ENCODE measurements at regions not wholly inside any gene's neighbourhood (a gene's known extent, or its start where the extent isn't known, plus 50 kb on each side); places are given as distances from the start of the nearest gene placed in this dataset.

DNA sequence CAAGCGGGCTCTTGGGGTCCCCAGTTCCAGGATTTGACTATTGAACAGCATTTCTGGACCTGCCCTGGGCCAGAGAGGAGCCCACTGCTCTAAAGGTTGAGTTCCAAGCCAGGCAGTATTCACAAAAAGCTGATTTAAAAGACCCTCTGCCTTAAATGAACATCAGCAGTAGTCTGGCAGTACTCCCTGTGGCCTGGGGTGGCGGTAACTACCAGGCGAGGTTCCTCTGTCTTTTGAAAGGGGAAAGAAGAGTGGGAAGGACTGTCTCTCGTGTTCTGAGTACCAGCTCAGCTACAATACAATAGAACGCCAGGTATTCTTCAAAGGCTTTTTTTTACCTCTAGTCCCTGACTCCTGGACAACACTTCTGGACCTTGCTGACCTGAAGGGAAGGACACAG lies 456.4 kb upstream of the TEX13C start:
- DNase-seq = peak; percentile 24
- Histone ChIP-seq H3K4me1 (no peaks in the 10 kb centered on the region), H3K36me3 (no peaks in the 10 kb centered on the region), H3K27me3 (replicated peaks in 1 of 7) (no peaks in the 10 kb centered on the region), H3K4me3 (no peak overlapping the region), H3K27ac (no peak overlapping the region), H3K9me3 (peaks cover 0 to 35% (median 2%) of the 10 kb centered on the region in 8 donors)
- intact Hi-C loops (cut with DNase I; ENCODE audit: low total_unique reads) = no loop called here
- WGBS, 5 donors = 44 to 91% (median 85%) methylated on average over 5 of the region's 5 CpGs
- TF ChIP-seq POLR2AphosphoS5 (IDR thresholded peaks at IDR 0.05) (no peak), POLR2A (IDR thresholded peaks at IDR 0.05) (no peak)
- TF ChIP-seq, protein P1, sequence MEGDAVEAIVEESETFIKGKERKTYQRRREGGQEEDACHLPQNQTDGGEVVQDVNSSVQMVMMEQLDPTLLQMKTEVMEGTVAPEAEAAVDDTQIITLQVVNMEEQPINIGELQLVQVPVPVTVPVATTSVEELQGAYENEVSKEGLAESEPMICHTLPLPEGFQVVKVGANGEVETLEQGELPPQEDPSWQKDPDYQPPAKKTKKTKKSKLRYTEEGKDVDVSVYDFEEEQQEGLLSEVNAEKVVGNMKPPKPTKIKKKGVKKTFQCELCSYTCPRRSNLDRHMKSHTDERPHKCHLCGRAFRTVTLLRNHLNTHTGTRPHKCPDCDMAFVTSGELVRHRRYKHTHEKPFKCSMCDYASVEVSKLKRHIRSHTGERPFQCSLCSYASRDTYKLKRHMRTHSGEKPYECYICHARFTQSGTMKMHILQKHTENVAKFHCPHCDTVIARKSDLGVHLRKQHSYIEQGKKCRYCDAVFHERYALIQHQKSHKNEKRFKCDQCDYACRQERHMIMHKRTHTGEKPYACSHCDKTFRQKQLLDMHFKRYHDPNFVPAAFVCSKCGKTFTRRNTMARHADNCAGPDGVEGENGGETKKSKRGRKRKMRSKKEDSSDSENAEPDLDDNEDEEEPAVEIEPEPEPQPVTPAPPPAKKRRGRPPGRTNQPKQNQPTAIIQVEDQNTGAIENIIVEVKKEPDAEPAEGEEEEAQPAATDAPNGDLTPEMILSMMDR (IDR thresholded peaks at IDR 0.05 in 8 of 11, conservative IDR thresholded peaks at IDR 0.05 in 3 of 11) = no peak

DNA sequence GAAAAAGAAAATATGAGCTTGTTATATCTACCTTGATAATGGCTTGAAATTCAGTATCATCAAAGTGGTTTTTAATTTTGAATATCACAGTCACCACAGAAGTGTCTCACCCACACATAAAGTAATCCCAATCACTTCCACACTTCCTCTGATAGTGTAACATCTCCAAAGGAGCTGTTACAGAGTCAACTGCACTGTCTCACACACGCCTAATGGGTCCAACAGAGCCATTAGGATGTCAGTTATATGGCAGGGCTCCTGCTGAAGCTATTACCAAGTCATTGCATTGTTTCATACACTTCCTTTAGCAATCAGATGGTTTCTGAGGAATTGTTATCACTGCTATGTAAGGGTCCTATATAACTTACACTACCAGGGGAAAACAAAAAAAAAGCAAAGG lies 432.1 kb upstream of the TEX13C start:
- no peaks in the 10 kb centered on the region for H3K9me3 ChIP-seq

DNA sequence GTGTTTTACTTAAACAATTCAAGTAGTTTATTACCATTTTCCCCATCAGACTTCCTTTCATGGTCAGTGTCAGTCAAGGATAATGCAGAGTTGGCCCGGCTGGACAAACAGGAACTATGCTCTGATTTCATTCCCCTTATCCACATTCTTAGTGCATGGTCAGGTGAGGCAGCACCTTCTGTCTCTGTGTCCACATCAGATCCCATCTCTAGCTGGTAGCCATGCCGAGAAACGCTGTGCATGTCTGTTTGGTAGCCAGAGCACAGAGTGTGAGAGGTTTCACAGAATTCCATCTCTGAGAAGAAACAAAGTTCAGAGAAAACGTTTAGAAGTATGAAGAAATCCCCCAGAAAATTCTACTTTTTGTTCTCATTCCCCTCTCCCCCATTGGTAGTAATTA lies 423.7 kb upstream of the TEX13C start:
- DNase-seq = no peak
- Histone ChIP-seq H3K4me1 (no peaks in the 10 kb centered on the region), H3K27me3 (replicated peaks in 1 of 7) (no peaks in the 10 kb centered on the region), H3K27ac (no peak overlapping the region), H3K36me3 (no peaks in the 10 kb centered on the region), H3K9me3 (no peaks in the 10 kb centered on the region), H3K4me3 (no peak overlapping the region)
- intact Hi-C loops (cut with DNase I; ENCODE audit: low total_unique reads) = no loop called here
- TF ChIP-seq POLR2A (IDR thresholded peaks at IDR 0.05) (no peak), POLR2AphosphoS5 (IDR thresholded peaks at IDR 0.05) (no peak)
- TF ChIP-seq, protein P1 (IDR thresholded peaks at IDR 0.05 in 8 of 11, conservative IDR thresholded peaks at IDR 0.05 in 3 of 11) = no peak
- 55 to 78% (median 71%) methylated on average over 4 of the region's 4 CpGs for WGBS, 5 donors

More for the DNA sequence above, 432.1 kb upstream of the TEX13C start:
- H3K4me3 ChIP-seq = no peak overlapping the region
- TF ChIP-seq POLR2AphosphoS5 (IDR thresholded peaks at IDR 0.05) = no peak
- TF ChIP-seq, protein P1 (IDR thresholded peaks at IDR 0.05 in 8 of 11, conservative IDR thresholded peaks at IDR 0.05 in 3 of 11) = no peak
- TF ChIP-seq POLR2A (IDR thresholded peaks at IDR 0.05) = no peak
- H3K27ac ChIP-seq = no peak overlapping the region
- no peak for DNase-seq
- intact Hi-C loops (cut with DNase I; ENCODE audit: low total_unique reads) = no loop called here
- 30 to 85% (median 75%) methylated on average over 1 of the region's 1 CpG for WGBS, 5 donors
- no peaks in the 10 kb centered on the region for H3K4me1 ChIP-seq
- no peaks in the 10 kb centered on the region for H3K27me3 ChIP-seq (replicated peaks in 1 of 7)
- no peaks in the 10 kb centered on the region for H3K36me3 ChIP-seq

DNA sequence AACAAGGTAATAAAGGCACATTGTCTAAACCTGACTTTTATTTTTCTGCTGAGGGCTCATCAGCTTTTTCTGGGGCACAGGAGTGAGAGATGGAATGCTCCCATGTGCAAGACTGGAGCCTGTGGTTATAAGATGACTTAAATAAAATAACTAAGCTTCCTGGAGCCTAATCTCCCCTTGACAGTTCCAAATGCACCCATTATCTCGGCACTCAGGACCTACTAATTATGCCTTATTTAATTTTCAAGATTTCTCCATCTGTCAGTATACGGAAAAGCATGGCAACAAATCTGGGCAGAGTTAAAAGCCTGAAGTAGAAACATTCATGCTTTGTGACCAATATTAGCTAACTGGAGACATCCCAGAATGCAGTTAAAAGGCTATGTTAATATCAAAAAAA lies 416.7 kb upstream of the TEX13C start:
- WGBS, 5 donors = 61 to 86% (median 63%) methylated on average over 2 of the region's 2 CpGs
- intact Hi-C loops (cut with DNase I; ENCODE audit: low total_unique reads) = no loop called here
- Histone ChIP-seq H3K27ac (no peak overlapping the region), H3K4me3 (no peak overlapping the region), H3K9me3 (peaks cover 0 to under 1% (median 0%) of the 10 kb centered on the region in 8 donors), H3K4me1 (no peaks in the 10 kb centered on the region), H3K36me3 (no peaks in the 10 kb centered on the region), H3K27me3 (replicated peaks in 1 of 7) (no peaks in the 10 kb centered on the region)
- TF ChIP-seq, protein P1 (IDR thresholded peaks at IDR 0.05 in 8 of 11, conservative IDR thresholded peaks at IDR 0.05 in 3 of 11) = no peak
- no peak for TF ChIP-seq POLR2A (IDR thresholded peaks at IDR 0.05)
- no peak for DNase-seq
